ENCODE measurements at regions not wholly inside any gene's neighbourhood (a gene's known extent, or its start where the extent isn't known, plus 50 kb on each side); places are given as distances from the start of the nearest gene placed in this dataset.

DNA sequence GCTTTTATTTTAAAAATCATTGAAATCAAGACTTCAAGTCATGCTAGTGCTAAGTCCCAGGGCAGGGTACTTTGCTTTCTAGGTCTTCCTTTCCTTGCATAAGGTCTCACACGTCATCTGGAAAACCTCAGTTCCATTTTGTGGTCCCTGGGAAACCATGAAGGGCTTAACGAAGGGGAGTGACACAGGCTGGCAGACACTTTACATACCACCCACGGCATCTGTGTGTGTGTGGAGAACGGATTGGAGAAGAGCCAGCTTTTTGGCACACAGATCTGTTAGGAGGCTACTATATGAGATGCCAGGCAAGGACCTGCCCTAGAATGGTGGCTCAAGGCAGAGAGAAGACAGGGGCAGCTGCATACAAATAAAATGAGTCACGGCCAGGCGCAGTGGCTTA lies 107.5 kb upstream of the NSMCE3 start:
- ChIA-PET POLR2A (ENCODE audit: low non-redundant PET) (no interaction called here), CTCF (no interaction called here)
- DNase-seq (ENCODE audit: low spot score), result no peak
- TF ChIP-seq CTCF (conservative IDR thresholded peaks at IDR 0.05; ENCODE audit: low read depth, low read length) (no peak), EZH2 (IDR thresholded peaks at IDR 0.05; ENCODE audit: borderline replicate concordance, low read depth, low read length, poor library complexity, severe bottlenecking) (no peak)
- H3K27me3 ChIP-seq (replicated peaks; ENCODE audit: insufficient read depth, low read depth, low read length, poor library complexity), result peaks cover 7% of the 10 kb centered on the region
- intact Hi-C loops (cut with micrococcal nuclease; ENCODE audit: unreplicated experiment), result no loop called here
- H3K4me3 ChIP-seq (ENCODE audit: low read depth, low read length, poor library complexity, severe bottlenecking), result no peak overlapping the region
- H3K4me1 ChIP-seq (ENCODE audit: insufficient read depth, low read length, poor library complexity, severe bottlenecking), result no peaks in the 10 kb centered on the region
- H3K36me3 ChIP-seq (ENCODE audit: insufficient read depth, low read length, poor library complexity, severe bottlenecking), result no peaks in the 10 kb centered on the region
- no peaks in the 10 kb centered on the region for H3K9me3 ChIP-seq (ENCODE audit: low read depth, low read length, poor library complexity, severe bottlenecking)
- BruUV-seq (replicated peaks), result no TSS peak
- H3K27ac ChIP-seq (ENCODE audit: low read depth, low read length, poor library complexity, severe bottlenecking), result no peak overlapping the region

DNA sequence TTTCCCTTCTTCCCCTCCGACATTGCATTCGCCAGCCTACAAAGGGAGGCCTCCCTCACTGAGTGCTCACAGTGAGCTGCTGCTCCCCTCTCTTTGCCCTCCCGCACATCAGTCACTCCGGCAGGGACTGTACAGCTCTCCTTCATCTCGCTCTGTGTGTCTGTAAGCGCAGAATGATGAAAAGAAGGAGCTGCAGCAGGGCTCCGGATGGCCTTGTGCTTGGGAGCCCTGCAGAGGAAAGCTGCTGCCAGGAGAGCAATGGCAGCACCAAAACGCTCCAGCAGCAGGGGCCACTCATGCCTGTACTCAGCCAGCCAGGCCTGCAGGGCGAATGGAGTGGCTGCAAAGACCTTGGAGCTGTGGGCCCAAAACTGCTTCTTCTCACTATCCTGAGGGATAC lies 107.0 kb upstream of the NSMCE3 start:
- H3K4me3 ChIP-seq (ENCODE audit: low read depth, low read length, poor library complexity, severe bottlenecking), result no peak overlapping the region
- no peaks in the 10 kb centered on the region for H3K4me1 ChIP-seq (ENCODE audit: insufficient read depth, low read length, poor library complexity, severe bottlenecking)
- H3K27ac ChIP-seq (ENCODE audit: low read depth, low read length, poor library complexity, severe bottlenecking), result no peak overlapping the region
- peaks cover 7% of the 10 kb centered on the region for H3K27me3 ChIP-seq (replicated peaks; ENCODE audit: insufficient read depth, low read depth, low read length, poor library complexity)
- intact Hi-C loops (cut with micrococcal nuclease; ENCODE audit: unreplicated experiment), result no loop called here
- no peak for TF ChIP-seq EZH2 (IDR thresholded peaks at IDR 0.05; ENCODE audit: borderline replicate concordance, low read depth, low read length, poor library complexity, severe bottlenecking)
- TF ChIP-seq CTCF (conservative IDR thresholded peaks at IDR 0.05; ENCODE audit: low read depth, low read length), result no peak
- BruUV-seq (replicated peaks), result no TSS peak
- DNase-seq (ENCODE audit: low spot score), result no peak
- CTCF ChIA-PET, result no interaction called here
- H3K9me3 ChIP-seq (ENCODE audit: low read depth, low read length, poor library complexity, severe bottlenecking), result no peaks in the 10 kb centered on the region
- POLR2A ChIA-PET (ENCODE audit: low non-redundant PET), result no interaction called here
- H3K36me3 ChIP-seq (ENCODE audit: insufficient read depth, low read length, poor library complexity, severe bottlenecking), result no peaks in the 10 kb centered on the region

DNA sequence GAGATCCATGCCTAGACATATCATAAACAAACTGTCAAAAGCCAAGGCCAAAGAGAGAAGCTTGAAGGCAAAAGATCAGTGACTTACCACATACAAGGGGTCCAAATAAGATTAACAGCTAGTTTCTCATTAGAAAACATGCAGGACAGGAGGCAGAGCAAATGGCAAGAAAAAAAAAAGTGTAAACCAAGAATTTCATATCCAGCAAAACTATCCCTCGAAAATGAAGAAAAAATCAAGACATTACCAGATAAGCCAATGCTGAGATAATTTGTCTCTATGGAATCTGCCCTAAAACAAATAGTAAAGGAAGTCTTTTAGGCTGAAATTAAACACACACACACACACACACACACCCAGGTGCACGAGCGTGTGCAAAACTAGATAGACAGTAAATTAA lies 99.6 kb upstream of the NSMCE3 start:
- ChIA-PET CTCF (no interaction called here), POLR2A (ENCODE audit: low non-redundant PET) (no interaction called here)
- H3K4me1 ChIP-seq (ENCODE audit: insufficient read depth, low read length, poor library complexity, severe bottlenecking), result no peaks in the 10 kb centered on the region
- peaks cover 7% of the 10 kb centered on the region for H3K27me3 ChIP-seq (replicated peaks; ENCODE audit: insufficient read depth, low read depth, low read length, poor library complexity)
- intact Hi-C loops (cut with micrococcal nuclease; ENCODE audit: unreplicated experiment), result no loop called here
- no peak for DNase-seq (ENCODE audit: low spot score)
- H3K27ac ChIP-seq (ENCODE audit: low read depth, low read length, poor library complexity, severe bottlenecking), result no peak overlapping the region
- H3K4me3 ChIP-seq (ENCODE audit: low read depth, low read length, poor library complexity, severe bottlenecking), result no peak overlapping the region
- peaks cover 12% of the 10 kb centered on the region for H3K9me3 ChIP-seq (ENCODE audit: low read depth, low read length, poor library complexity, severe bottlenecking)
- no TSS peak for BruUV-seq (replicated peaks)
- H3K36me3 ChIP-seq (ENCODE audit: insufficient read depth, low read length, poor library complexity, severe bottlenecking), result no peaks in the 10 kb centered on the region
- TF ChIP-seq EZH2 (IDR thresholded peaks at IDR 0.05; ENCODE audit: borderline replicate concordance, low read depth, low read length, poor library complexity, severe bottlenecking) (no peak), CTCF (conservative IDR thresholded peaks at IDR 0.05; ENCODE audit: low read depth, low read length) (no peak)

Measured in A673 (cell line).